Transverse colon (tissue), 3 donors: ENCODE measurements at regions not wholly inside any gene's neighbourhood (a gene's known extent, or its start where the extent isn't known, plus 50 kb on each side); places are given as distances from the start of the nearest gene placed in this dataset.

ENCODE experiments used
- EP300 ChIP-seq: sonication (generic); formaldehyde crosslinking; IDR thresholded peaks from one replicate; pipeline ENCODE4 v1.6.1; 2017; ENCODE audit warnings: antibody characterized with exemption, low read depth
- POLR2A ChIP-seq: fragments of 450-650 bp; IDR thresholded peaks from one replicate; pipeline ENCODE4 v1.6.1; 2016; ENCODE audit warnings: antibody characterized with exemption, mild to moderate bottlenecking, moderate library complexity
- TF ChIP-seq, protein P1 (sequence below), 5 experiments: fragments of 200-600 bp in 3 of 5; fragments of 450-650 bp in 2 of 5; sonication (generic) in 3 of 5; IDR thresholded peaks; 1 replicate in 2 of 5; 2 replicates in 3 of 5; pipeline ENCODE4 v1.5.1; 2016 to 2017; ENCODE audit warnings: antibody characterized with exemption in 5 of 5, inconsistent platforms in 3 of 5, mild to moderate bottlenecking in 2 of 5, moderate library complexity in 1 of 5

GRCh38 chr12:45601888-45602287 is 127.6 kb upstream of the ARID2 start:
- TF ChIP-seq, protein P1, sequence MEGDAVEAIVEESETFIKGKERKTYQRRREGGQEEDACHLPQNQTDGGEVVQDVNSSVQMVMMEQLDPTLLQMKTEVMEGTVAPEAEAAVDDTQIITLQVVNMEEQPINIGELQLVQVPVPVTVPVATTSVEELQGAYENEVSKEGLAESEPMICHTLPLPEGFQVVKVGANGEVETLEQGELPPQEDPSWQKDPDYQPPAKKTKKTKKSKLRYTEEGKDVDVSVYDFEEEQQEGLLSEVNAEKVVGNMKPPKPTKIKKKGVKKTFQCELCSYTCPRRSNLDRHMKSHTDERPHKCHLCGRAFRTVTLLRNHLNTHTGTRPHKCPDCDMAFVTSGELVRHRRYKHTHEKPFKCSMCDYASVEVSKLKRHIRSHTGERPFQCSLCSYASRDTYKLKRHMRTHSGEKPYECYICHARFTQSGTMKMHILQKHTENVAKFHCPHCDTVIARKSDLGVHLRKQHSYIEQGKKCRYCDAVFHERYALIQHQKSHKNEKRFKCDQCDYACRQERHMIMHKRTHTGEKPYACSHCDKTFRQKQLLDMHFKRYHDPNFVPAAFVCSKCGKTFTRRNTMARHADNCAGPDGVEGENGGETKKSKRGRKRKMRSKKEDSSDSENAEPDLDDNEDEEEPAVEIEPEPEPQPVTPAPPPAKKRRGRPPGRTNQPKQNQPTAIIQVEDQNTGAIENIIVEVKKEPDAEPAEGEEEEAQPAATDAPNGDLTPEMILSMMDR (IDR thresholded peaks at IDR 0.05) = no peak
- TF ChIP-seq EP300 = no peak
- TF ChIP-seq POLR2A = no peak
